ENCODE measurements at regions not wholly inside any gene's neighbourhood (a gene's known extent, or its start where the extent isn't known, plus 50 kb on each side); places are given as distances from the start of the nearest gene placed in this dataset.

DNA sequence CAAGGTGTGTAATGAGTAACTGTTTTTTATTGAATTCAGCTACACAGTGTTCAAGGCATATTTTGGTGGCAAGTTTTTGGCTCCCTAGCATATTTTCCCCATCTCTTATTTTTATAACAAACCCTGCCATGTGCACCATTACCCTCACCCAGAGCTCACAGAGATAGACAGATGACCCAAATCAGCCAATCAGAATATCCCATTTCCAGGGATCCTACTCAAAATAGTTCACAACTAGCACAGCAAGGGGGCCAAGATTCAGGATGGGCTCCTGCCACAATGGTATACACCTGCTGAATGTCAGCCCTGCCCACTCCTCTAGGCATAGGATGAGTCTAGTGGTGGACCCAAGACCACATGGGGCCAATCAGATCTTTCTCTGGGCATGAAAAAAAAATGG is 78.8 kb upstream of the SETMAR start:
- TF ChIP-seq, protein P1, sequence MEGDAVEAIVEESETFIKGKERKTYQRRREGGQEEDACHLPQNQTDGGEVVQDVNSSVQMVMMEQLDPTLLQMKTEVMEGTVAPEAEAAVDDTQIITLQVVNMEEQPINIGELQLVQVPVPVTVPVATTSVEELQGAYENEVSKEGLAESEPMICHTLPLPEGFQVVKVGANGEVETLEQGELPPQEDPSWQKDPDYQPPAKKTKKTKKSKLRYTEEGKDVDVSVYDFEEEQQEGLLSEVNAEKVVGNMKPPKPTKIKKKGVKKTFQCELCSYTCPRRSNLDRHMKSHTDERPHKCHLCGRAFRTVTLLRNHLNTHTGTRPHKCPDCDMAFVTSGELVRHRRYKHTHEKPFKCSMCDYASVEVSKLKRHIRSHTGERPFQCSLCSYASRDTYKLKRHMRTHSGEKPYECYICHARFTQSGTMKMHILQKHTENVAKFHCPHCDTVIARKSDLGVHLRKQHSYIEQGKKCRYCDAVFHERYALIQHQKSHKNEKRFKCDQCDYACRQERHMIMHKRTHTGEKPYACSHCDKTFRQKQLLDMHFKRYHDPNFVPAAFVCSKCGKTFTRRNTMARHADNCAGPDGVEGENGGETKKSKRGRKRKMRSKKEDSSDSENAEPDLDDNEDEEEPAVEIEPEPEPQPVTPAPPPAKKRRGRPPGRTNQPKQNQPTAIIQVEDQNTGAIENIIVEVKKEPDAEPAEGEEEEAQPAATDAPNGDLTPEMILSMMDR (IDR thresholded peaks at IDR 0.05; ENCODE audit: insufficient read depth, low read depth, low read length), result no peak
- TF ChIP-seq EZH2 (IDR thresholded peaks at IDR 0.05; ENCODE audit: insufficient read depth, low read length), result no peak

Data from astrocyte (in vitro differentiated cells and primary cell).